Vagina (tissue), 2 donors: ENCODE measurements at regions not wholly inside any gene's neighbourhood (a gene's known extent, or its start where the extent isn't known, plus 50 kb on each side); places are given as distances from the start of the nearest gene placed in this dataset.

ENCODE experiments used
- POLR2A ChIP-seq, 2 donors: fragments of 450-650 bp; IDR thresholded peaks; one replicate each; pipeline ENCODE4 v1.6.1; 2017; ENCODE audit warnings: antibody characterized with exemption in 2 of 2, mild to moderate bottlenecking in 2 of 2, moderate library complexity in 2 of 2
- POLR2AphosphoS5 ChIP-seq, 2 donors: sonication (generic); formaldehyde crosslinking; IDR thresholded peaks; one replicate each; pipeline ENCODE4 v1.9.0; 2017; ENCODE audit warnings: antibody characterized with exemption in 2 of 2, mild to moderate bottlenecking in 2 of 2, low read depth in 1 of 2; ENCODE audit not compliant: insufficient read depth in 1 of 2
- TF ChIP-seq, protein P1 (sequence below), 3 experiments: fragments of 450-650 bp in 2 of 3; fragments of 200-600 bp in 1 of 3; sonication (generic) in 1 of 3; IDR thresholded peaks; one replicate each; pipeline ENCODE4 v1.5.1; 2017 to 2019; ENCODE audit warnings: antibody characterized with exemption in 3 of 3, mild to moderate bottlenecking in 2 of 3, moderate library complexity in 2 of 3

DNA sequence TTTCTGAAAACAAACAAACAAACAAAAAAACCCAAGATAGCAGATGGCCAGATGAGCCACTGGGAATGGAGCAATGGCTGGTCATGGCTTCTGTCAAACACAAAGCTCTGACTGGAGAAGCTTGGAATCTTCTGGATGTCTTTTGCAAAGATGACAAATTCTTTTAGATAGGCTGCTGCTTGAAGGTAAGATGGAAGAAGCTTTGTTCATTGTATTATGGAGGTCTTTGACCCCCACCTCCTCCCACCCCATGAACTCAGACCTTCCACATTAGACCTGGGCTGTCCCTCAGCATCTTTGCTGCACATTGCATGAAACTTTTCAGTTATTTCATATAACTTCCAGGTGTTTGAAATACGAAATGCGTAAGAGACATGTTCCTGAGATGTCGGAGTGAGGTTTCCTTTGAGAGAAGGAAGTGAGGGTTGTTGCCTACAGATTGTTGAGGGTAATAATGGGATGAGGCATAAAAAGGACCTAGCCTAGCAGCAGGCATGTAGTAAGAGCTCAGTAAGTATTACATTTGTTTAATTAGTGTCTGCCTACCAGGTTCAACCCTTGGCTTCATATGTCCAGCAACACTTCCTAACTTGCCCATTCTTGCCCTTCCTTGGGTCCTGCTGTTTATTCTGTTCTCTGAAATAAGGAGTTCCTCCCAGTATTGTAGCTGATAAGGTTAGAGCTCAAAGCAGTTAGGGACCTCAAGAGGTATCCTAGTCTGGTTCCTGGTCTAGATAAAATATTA lies 51.4 kb upstream of the IER3 start:
- TF ChIP-seq, protein P1, sequence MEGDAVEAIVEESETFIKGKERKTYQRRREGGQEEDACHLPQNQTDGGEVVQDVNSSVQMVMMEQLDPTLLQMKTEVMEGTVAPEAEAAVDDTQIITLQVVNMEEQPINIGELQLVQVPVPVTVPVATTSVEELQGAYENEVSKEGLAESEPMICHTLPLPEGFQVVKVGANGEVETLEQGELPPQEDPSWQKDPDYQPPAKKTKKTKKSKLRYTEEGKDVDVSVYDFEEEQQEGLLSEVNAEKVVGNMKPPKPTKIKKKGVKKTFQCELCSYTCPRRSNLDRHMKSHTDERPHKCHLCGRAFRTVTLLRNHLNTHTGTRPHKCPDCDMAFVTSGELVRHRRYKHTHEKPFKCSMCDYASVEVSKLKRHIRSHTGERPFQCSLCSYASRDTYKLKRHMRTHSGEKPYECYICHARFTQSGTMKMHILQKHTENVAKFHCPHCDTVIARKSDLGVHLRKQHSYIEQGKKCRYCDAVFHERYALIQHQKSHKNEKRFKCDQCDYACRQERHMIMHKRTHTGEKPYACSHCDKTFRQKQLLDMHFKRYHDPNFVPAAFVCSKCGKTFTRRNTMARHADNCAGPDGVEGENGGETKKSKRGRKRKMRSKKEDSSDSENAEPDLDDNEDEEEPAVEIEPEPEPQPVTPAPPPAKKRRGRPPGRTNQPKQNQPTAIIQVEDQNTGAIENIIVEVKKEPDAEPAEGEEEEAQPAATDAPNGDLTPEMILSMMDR (IDR thresholded peaks at IDR 0.05), result no peak
- TF ChIP-seq POLR2A (IDR thresholded peaks at IDR 0.05) (no peak), POLR2AphosphoS5 (IDR thresholded peaks at IDR 0.05; ENCODE audit: insufficient read depth in 1 of 2, low read depth in 1 of 2) (no peak)
